Ovary (tissue), 3 donors: ENCODE measurements at regions not wholly inside any gene's neighbourhood (a gene's known extent, or its start where the extent isn't known, plus 50 kb on each side); places are given as distances from the start of the nearest gene placed in this dataset.

Experiments
- CTCF ChIP-seq, 3 donors: fragments of 450-650 bp in 2 of 3; fragments of 200-600 bp in 1 of 3; IDR thresholded peaks; one replicate each; pipeline versions ENCODE4 v1.5.1 to v1.8.0; 2016 to 2022; ENCODE audit warnings: antibody characterized with exemption in 3 of 3, mild to moderate bottlenecking in 1 of 3
- EP300 ChIP-seq: sonication (generic); formaldehyde crosslinking; IDR thresholded peaks from one replicate; pipeline ENCODE4 v1.6.1; 2017; ENCODE audit warnings: antibody characterized with exemption
- POLR2A ChIP-seq: fragments of 450-650 bp; IDR thresholded peaks from one replicate; pipeline ENCODE4 v1.6.1; 2017; ENCODE audit warnings: antibody characterized with exemption, mild to moderate bottlenecking, moderate library complexity
- donor health status: DM: no; HTN: no; CAD: no.

GRCh38 chr7:106788637-106789036 is 76.4 kb upstream of the PIK3CG start:
- no peak for TF ChIP-seq POLR2A
- no peak for TF ChIP-seq CTCF (IDR thresholded peaks at IDR 0.05)
- no peak for TF ChIP-seq EP300
